Mesenchymal stem cell (in vitro differentiated cells and primary cell): ENCODE measurements at regions not wholly inside any gene's neighbourhood (a gene's known extent, or its start where the extent isn't known, plus 50 kb on each side); places are given as distances from the start of the nearest gene placed in this dataset.

ENCODE experiments used
- DNase-seq: peaks from one replicate; pipeline ENCODE4 v3.0.0-alpha.2; 2013
- H2AFZ ChIP-seq: one replicate; pipeline ENCODE4 v1.6.1; 2013; ENCODE audit warnings: low read depth, mild to moderate bottlenecking, control low read depth, inconsistent platforms, low read length, moderate library complexity
- H2AK5ac ChIP-seq: 2 replicates; pipeline ENCODE4 v1.6.1; 2013; ENCODE audit warnings: low read length, moderate library complexity, mild to moderate bottlenecking, inconsistent platforms; ENCODE audit not compliant: severe bottlenecking
- H2BK120ac ChIP-seq: one replicate; pipeline ENCODE4 v1.6.1; 2013; ENCODE audit warnings: low read depth, mild to moderate bottlenecking, inconsistent platforms, low read length, moderate library complexity
- H2BK12ac ChIP-seq, 2 experiments: one replicate each; pipeline ENCODE4 v1.6.1; 2013; ENCODE audit warnings: inconsistent platforms in 2 of 2, low read length in 2 of 2, mild to moderate bottlenecking in 2 of 2, moderate library complexity in 2 of 2, control low read depth in 1 of 2
- H2BK15ac ChIP-seq: one replicate; pipeline ENCODE4 v1.6.1; 2013; ENCODE audit warnings: mild to moderate bottlenecking, low read depth, inconsistent platforms; ENCODE audit not compliant: poor library complexity, severe bottlenecking
- H2BK5ac ChIP-seq: 2 replicates; pipeline ENCODE4 v1.6.1; 2013; ENCODE audit warnings: low read depth, mild to moderate bottlenecking, low read length, control low read depth, inconsistent platforms; ENCODE audit not compliant: poor library complexity, severe bottlenecking
- H3K14ac ChIP-seq, 2 experiments: one replicate each; pipeline ENCODE4 v1.6.1; 2013; ENCODE audit warnings: inconsistent platforms in 2 of 2, low read length in 2 of 2, control low read depth in 1 of 2, mild to moderate bottlenecking in 1 of 2, moderate library complexity in 1 of 2
- H3K18ac ChIP-seq, 2 experiments: one replicate each; pipeline ENCODE4 v1.6.1; 2013; ENCODE audit warnings: inconsistent platforms in 2 of 2, low read length in 2 of 2, control low read depth in 1 of 2, low read depth in 1 of 2, mild to moderate bottlenecking in 1 of 2
- H3K23ac ChIP-seq, 2 experiments: one replicate each; pipeline ENCODE4 v1.6.1; 2013; ENCODE audit warnings: inconsistent platforms in 2 of 2, low read length in 2 of 2, mild to moderate bottlenecking in 2 of 2, moderate library complexity in 2 of 2, control low read depth in 1 of 2
- H3K27ac ChIP-seq: 2 replicates; pipeline ENCODE4 v1.5.1; 2013; ENCODE audit warnings: mild to moderate bottlenecking, moderate library complexity, low read length, control low read depth, inconsistent platforms; ENCODE audit not compliant: poor library complexity, severe bottlenecking
- H3K27me3 ChIP-seq, 2 experiments: 2 replicates each; pipeline versions ENCODE4 v1.6.1 to v1.7.0; 2013; ENCODE audit warnings: low read length in 2 of 2, mild to moderate bottlenecking in 2 of 2, moderate library complexity in 2 of 2, control low read depth in 1 of 2, inconsistent platforms in 1 of 2; ENCODE audit not compliant: control insufficient read depth in 1 of 2, insufficient read depth in 1 of 2
- H3K36me3 ChIP-seq, 2 experiments: 2 replicates each; pipeline versions ENCODE4 v1.6.1 to v1.7.0; 2013; ENCODE audit warnings: low read length in 2 of 2, control low read depth in 1 of 2, inconsistent platforms in 1 of 2, low read depth in 1 of 2, mild to moderate bottlenecking in 1 of 2; ENCODE audit not compliant: insufficient read depth in 2 of 2, control insufficient read depth in 1 of 2
- H3K4ac ChIP-seq, 2 experiments: one replicate each; pipeline ENCODE4 v1.6.1; 2013; ENCODE audit warnings: inconsistent platforms in 2 of 2, low read length in 2 of 2, mild to moderate bottlenecking in 2 of 2, moderate library complexity in 2 of 2, control low read depth in 1 of 2, low read depth in 1 of 2
- H3K4me1 ChIP-seq: 2 replicates; pipeline ENCODE4 v1.6.1; 2013; ENCODE audit warnings: low read depth, low read length, control low read depth; ENCODE audit not compliant: control insufficient read depth, insufficient read depth
- H3K4me2 ChIP-seq: 2 replicates; pipeline ENCODE4 v1.6.1; 2013; ENCODE audit warnings: low read length, mild to moderate bottlenecking, inconsistent platforms; ENCODE audit not compliant: poor library complexity, severe bottlenecking
- H3K4me3 ChIP-seq, 2 experiments: 2 replicates each; pipeline versions ENCODE4 v1.5.1 to v1.7.0; 2013; ENCODE audit warnings: low read length in 2 of 2, mild to moderate bottlenecking in 2 of 2, control low read depth in 1 of 2, low read depth in 1 of 2; ENCODE audit not compliant: insufficient read depth in 1 of 2
- H3K79me1 ChIP-seq: replicated peaks from 2 replicates; pipeline ENCODE4 v1.6.1; 2013; ENCODE audit warnings: mild to moderate bottlenecking, control low read depth, low read length, inconsistent platforms; ENCODE audit not compliant: poor library complexity, severe bottlenecking
- H3K9ac ChIP-seq: 2 replicates; pipeline ENCODE4 v1.7.0; 2013; ENCODE audit warnings: mild to moderate bottlenecking, low read length, moderate library complexity
- H3K9me3 ChIP-seq: 2 replicates; pipeline ENCODE4 v1.7.0; 2013; ENCODE audit warnings: mild to moderate bottlenecking, low read length; ENCODE audit not compliant: control insufficient read depth
- H4K8ac ChIP-seq: one replicate; pipeline ENCODE4 v1.6.1; 2013; ENCODE audit warnings: inconsistent platforms, mild to moderate bottlenecking, low read length, moderate library complexity
- H4K91ac ChIP-seq: one replicate; pipeline ENCODE4 v1.6.1; 2013; ENCODE audit warnings: mild to moderate bottlenecking, low read length, inconsistent platforms
- WGBS: methylation state at CpG from one replicate; pipeline ENCODE4 v1.1.7; 2013; ENCODE audit warnings: mixed read lengths; 5-methylcytosine and 5-hydroxymethylcytosine counted together

DNA sequence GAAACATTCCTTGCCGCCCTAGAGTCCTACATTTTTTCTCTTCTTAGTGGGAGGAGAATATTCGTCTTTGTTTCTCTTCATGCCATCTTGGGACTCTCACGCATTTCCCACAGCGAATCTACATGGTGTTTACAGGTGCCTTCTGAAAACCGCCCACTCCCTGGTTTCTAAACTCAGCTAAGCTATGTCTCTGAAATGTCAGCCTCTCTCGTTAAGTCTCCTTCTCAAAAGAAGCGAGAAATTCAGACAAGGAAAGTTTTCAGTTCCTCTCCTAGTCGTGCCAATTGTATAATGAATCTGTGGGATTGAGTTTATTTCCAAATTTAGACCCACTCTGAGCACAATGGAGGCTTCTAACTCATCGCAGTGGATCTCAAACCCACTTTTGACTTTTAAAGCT lies 186.8 kb upstream of the NFIB start:
- Histone ChIP-seq H3K9ac (no peak overlapping the region), H3K4me2 (no peak overlapping the region), H3K36me3 (no peaks in the 10 kb centered on the region), H2BK120ac (no peak overlapping the region), H3K4me3 (no peak overlapping the region), H3K14ac (no peak overlapping the region), H3K4ac (no peak overlapping the region), H2AK5ac (no peak overlapping the region), H2BK5ac (no peak overlapping the region), H3K79me1 (no peaks in the 10 kb centered on the region), H3K9me3 (no peaks in the 10 kb centered on the region), H4K8ac (no peak overlapping the region), H3K27me3 (peaks cover 3 to 34% of the 10 kb centered on the region in 2 experiments), H2BK12ac (no peak overlapping the region), H3K23ac (no peak overlapping the region), H3K4me1 (no peaks in the 10 kb centered on the region), H2AFZ (no peak overlapping the region), H2BK15ac (no peak overlapping the region), H3K27ac (no peak overlapping the region), H3K18ac (no peak overlapping the region), H4K91ac (no peak overlapping the region)
- WGBS = 89% methylated on average over 9 of the region's 9 CpGs
- no peak for DNase-seq

DNA sequence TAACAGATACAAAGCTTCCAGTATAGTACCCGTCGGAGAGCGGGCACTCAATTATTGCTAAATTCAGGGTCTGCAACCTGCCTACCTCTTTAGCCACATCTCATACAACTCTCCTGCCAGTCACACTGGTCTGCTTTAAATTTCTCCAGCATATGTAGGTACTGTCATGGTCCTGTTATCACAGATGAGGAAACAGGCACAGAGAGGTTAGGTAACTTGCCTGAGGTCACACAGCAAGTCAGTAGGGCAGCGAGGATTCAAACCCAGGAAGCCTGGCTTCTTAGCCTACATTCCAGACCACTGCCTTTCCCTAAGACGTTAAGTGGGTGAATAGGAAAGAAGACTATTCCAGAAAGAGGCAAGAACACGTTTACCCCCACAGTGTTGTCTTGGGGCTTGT lies 186.0 kb upstream of the NFIB start:
- no peak overlapping the region for H2BK120ac ChIP-seq
- no peak overlapping the region for H2AFZ ChIP-seq
- H3K4ac ChIP-seq = no peak overlapping the region
- H3K79me1 ChIP-seq = no peaks in the 10 kb centered on the region
- no peak overlapping the region for H3K9ac ChIP-seq
- no peak for DNase-seq
- no peak overlapping the region for H3K4me3 ChIP-seq
- H3K23ac ChIP-seq = no peak overlapping the region
- H2BK12ac ChIP-seq = no peak overlapping the region
- 92% methylated on average over 5 of the region's 6 CpGs for WGBS
- peaks cover 3 to 35% of the 10 kb centered on the region in 2 experiments for H3K27me3 ChIP-seq
- no peak overlapping the region for H4K8ac ChIP-seq
- H3K9me3 ChIP-seq = no peaks in the 10 kb centered on the region
- H3K14ac ChIP-seq = no peak overlapping the region
- H3K4me2 ChIP-seq = no peak overlapping the region
- H2BK15ac ChIP-seq = no peak overlapping the region
- no peak overlapping the region for H2AK5ac ChIP-seq
- no peaks in the 10 kb centered on the region for H3K36me3 ChIP-seq
- no peaks in the 10 kb centered on the region for H3K4me1 ChIP-seq
- H2BK5ac ChIP-seq = no peak overlapping the region
- no peak overlapping the region for H3K27ac ChIP-seq
- no peak overlapping the region for H4K91ac ChIP-seq
- no peak overlapping the region for H3K18ac ChIP-seq

GRCh38 chr9:14498824-14499223 lies 184.9 kb upstream of the NFIB start:
- H3K9me3 ChIP-seq = no peaks in the 10 kb centered on the region
- H3K27ac ChIP-seq = no peak overlapping the region
- H2AFZ ChIP-seq = no peak overlapping the region
- H3K4me1 ChIP-seq = no peaks in the 10 kb centered on the region
- H2BK5ac ChIP-seq = no peak overlapping the region
- H2BK12ac ChIP-seq = no peak overlapping the region
- no peak overlapping the region for H2BK15ac ChIP-seq
- no peak overlapping the region for H3K9ac ChIP-seq
- no peak overlapping the region for H3K18ac ChIP-seq
- no peak overlapping the region for H2BK120ac ChIP-seq
- no peak overlapping the region for H3K4ac ChIP-seq
- DNase-seq = no peak
- no peak overlapping the region for H3K14ac ChIP-seq
- WGBS = 80% methylated on average over 3 of the region's 5 CpGs
- no peak overlapping the region for H4K8ac ChIP-seq
- no peaks in the 10 kb centered on the region for H3K36me3 ChIP-seq
- no peak overlapping the region for H3K23ac ChIP-seq
- peaks cover 7 to 40% of the 10 kb centered on the region in 2 experiments for H3K27me3 ChIP-seq
- no peaks in the 10 kb centered on the region for H3K79me1 ChIP-seq
- no peak overlapping the region for H3K4me3 ChIP-seq
- no peak overlapping the region for H3K4me2 ChIP-seq
- no peak overlapping the region for H4K91ac ChIP-seq
- H2AK5ac ChIP-seq = no peak overlapping the region

- H3K14ac ChIP-seq = no peak overlapping the region
- H3K4ac ChIP-seq = no peak overlapping the region
- H3K18ac ChIP-seq = no peak overlapping the region
- H3K4me3 ChIP-seq = no peak overlapping the region
- no peak overlapping the region for H4K8ac ChIP-seq
- no peak overlapping the region for H3K27ac ChIP-seq
- H2AK5ac ChIP-seq = no peak overlapping the region
- H3K4me2 ChIP-seq = no peak overlapping the region
- no peak overlapping the region for H2BK5ac ChIP-seq
- no peak overlapping the region for H2AFZ ChIP-seq
- H3K9me3 ChIP-seq = no peaks in the 10 kb centered on the region
- H2BK120ac ChIP-seq = no peak overlapping the region
- WGBS = 70% methylated on average over 1 of the region's 1 CpG
- H3K27me3 ChIP-seq = peaks cover 7 to 37% of the 10 kb centered on the region in 2 experiments
- no peak overlapping the region for H3K9ac ChIP-seq
- H3K36me3 ChIP-seq = no peaks in the 10 kb centered on the region
- no peak overlapping the region for H2BK15ac ChIP-seq
- no peak overlapping the region for H4K91ac ChIP-seq
- no peak overlapping the region for H3K23ac ChIP-seq
- no peak overlapping the region for H2BK12ac ChIP-seq
- no peak for DNase-seq
- no peaks in the 10 kb centered on the region for H3K79me1 ChIP-seq
- H3K4me1 ChIP-seq = no peaks in the 10 kb centered on the region
Observed at GRCh38 chr9:14497476-14497875, 183.5 kb upstream of the NFIB start.
